ENCODE measurements at regions not wholly inside any gene's neighbourhood (a gene's known extent, or its start where the extent isn't known, plus 50 kb on each side); places are given as distances from the start of the nearest gene placed in this dataset.

GRCh38 chr14:87652278-87652677, 340.7 kb downstream of the GALC start:
- Mint-ChIP-seq H3K27me3 (ENCODE audit: unreplicated experiment) (no peaks in the 10 kb centered on the region), H3K4me3 (ENCODE audit: unreplicated experiment) (no peak overlapping the region), H3K36me3 (ENCODE audit: unreplicated experiment) (no peaks in the 10 kb centered on the region), H3K27ac (ENCODE audit: unreplicated experiment) (no peak overlapping the region), H3K4me1 (ENCODE audit: unreplicated experiment) (no peaks in the 10 kb centered on the region), H3K9me3 (ENCODE audit: unreplicated experiment) (peaks cover 32% of the 10 kb centered on the region)
- no peak for TF ChIP-seq CTCF (IDR thresholded peaks at IDR 0.05)
- no peak for DNase-seq (ENCODE audit: extremely low spot score, unreplicated experiment)

GRCh38 chr14:87644689-87645088, 348.3 kb downstream of the GALC start:
- Mint-ChIP-seq H3K9me3 (ENCODE audit: unreplicated experiment) (peaks cover 13% of the 10 kb centered on the region), H3K27me3 (ENCODE audit: unreplicated experiment) (no peaks in the 10 kb centered on the region), H3K27ac (ENCODE audit: unreplicated experiment) (no peak overlapping the region), H3K4me1 (ENCODE audit: unreplicated experiment) (no peaks in the 10 kb centered on the region), H3K36me3 (ENCODE audit: unreplicated experiment) (no peaks in the 10 kb centered on the region), H3K4me3 (ENCODE audit: unreplicated experiment) (no peak overlapping the region)
- no peak for TF ChIP-seq CTCF (IDR thresholded peaks at IDR 0.05)
- DNase-seq (ENCODE audit: extremely low spot score, unreplicated experiment), result no peak

- no peaks in the 10 kb centered on the region for H3K4me1 Mint-ChIP-seq (ENCODE audit: unreplicated experiment)
Measured at GRCh38 chr14:87643005-87643404, 350.0 kb downstream of the GALC start.

GRCh38 chr14:87640553-87640952, 352.4 kb downstream of the GALC start:
- no peaks in the 10 kb centered on the region for H3K27me3 Mint-ChIP-seq (ENCODE audit: unreplicated experiment)
- H3K36me3 Mint-ChIP-seq (ENCODE audit: unreplicated experiment), result no peaks in the 10 kb centered on the region
- H3K27ac Mint-ChIP-seq (ENCODE audit: unreplicated experiment), result no peak overlapping the region
- no peak overlapping the region for H3K4me3 Mint-ChIP-seq (ENCODE audit: unreplicated experiment)
- no peak for DNase-seq (ENCODE audit: extremely low spot score, unreplicated experiment)
- no peak for TF ChIP-seq CTCF (IDR thresholded peaks at IDR 0.05)
- H3K4me1 Mint-ChIP-seq (ENCODE audit: unreplicated experiment), result no peaks in the 10 kb centered on the region
- no peaks in the 10 kb centered on the region for H3K9me3 Mint-ChIP-seq (ENCODE audit: unreplicated experiment)

More at GRCh38 chr14:87643005-87643404, 350.0 kb downstream of the GALC start:
- H3K27ac Mint-ChIP-seq (ENCODE audit: unreplicated experiment), result no peak overlapping the region
- H3K9me3 Mint-ChIP-seq (ENCODE audit: unreplicated experiment), result peaks cover 3% of the 10 kb centered on the region
- DNase-seq (ENCODE audit: extremely low spot score, unreplicated experiment), result no peak
- H3K27me3 Mint-ChIP-seq (ENCODE audit: unreplicated experiment), result no peaks in the 10 kb centered on the region
- H3K4me3 Mint-ChIP-seq (ENCODE audit: unreplicated experiment), result no peak overlapping the region
- no peaks in the 10 kb centered on the region for H3K36me3 Mint-ChIP-seq (ENCODE audit: unreplicated experiment)
- TF ChIP-seq CTCF (IDR thresholded peaks at IDR 0.05), result no peak

- H3K4me1 Mint-ChIP-seq (ENCODE audit: unreplicated experiment), result no peaks in the 10 kb centered on the region
- no peak overlapping the region for H3K4me3 Mint-ChIP-seq (ENCODE audit: unreplicated experiment)
- peaks cover 5% of the 10 kb centered on the region for H3K9me3 Mint-ChIP-seq (ENCODE audit: unreplicated experiment)
- DNase-seq (ENCODE audit: extremely low spot score, unreplicated experiment), result no peak
- no peaks in the 10 kb centered on the region for H3K27me3 Mint-ChIP-seq (ENCODE audit: unreplicated experiment)
- no peak overlapping the region for H3K27ac Mint-ChIP-seq (ENCODE audit: unreplicated experiment)
- H3K36me3 Mint-ChIP-seq (ENCODE audit: unreplicated experiment), result no peaks in the 10 kb centered on the region
- no peak for TF ChIP-seq CTCF (IDR thresholded peaks at IDR 0.05)
Measured at GRCh38 chr14:87638196-87638595, 354.8 kb downstream of the GALC start.

Data from osteocyte (in vitro differentiated cells).